PC-3 (cell line): ENCODE measurements at regions not wholly inside any gene's neighbourhood (a gene's known extent, or its start where the extent isn't known, plus 50 kb on each side); places are given as distances from the start of the nearest gene placed in this dataset.

Source experiments
- ATAC-seq: fragments of 200-7000 bp; cut with Tn5 transposase; 2 replicates; pipeline ENCODE4 v1.9.1; 2020; ENCODE audit warnings: mild to moderate bottlenecking, moderate library complexity
- BruUV-seq: library from RNA; stranded (reverse); fragments of 400-500 nt; replicated peaks from 2 replicates; lab custom pipeline; 2021; lab: Mats Ljungman, UMichigan
- CTCF ChIA-PET: fragments of 300-600 bp; sonication (Branson Sonifier 250); formaldehyde crosslinking; loops from one replicate; lab custom pipeline; 2022; ENCODE audit warnings: antibody characterized with exemption; lab: Charles Lee
- POLR2A ChIA-PET: fragments of 300-600 bp; sonication (Branson Sonifier 250); formaldehyde crosslinking; loops from one replicate; lab custom pipeline; 2022; ENCODE audit warnings: antibody characterized with exemption; ENCODE audit not compliant: unreplicated experiment; lab: Charles Lee
- DNase-seq: peaks from one replicate; pipeline ENCODE4 v3.0.0-alpha.2; 2015
- H2AFZ ChIP-seq: fragments of 300-600 bp; sonication (generic); 2 replicates; pipeline ENCODE4 v1.6.0; 2016; ENCODE audit warnings: antibody characterized with exemption, low read length
- H3F3A ChIP-seq: fragments of 300-600 bp; sonication (generic); one replicate; pipeline ENCODE4 v1.6.0; 2017; ENCODE audit warnings: antibody characterized with exemption, low read length, control low read depth, mild to moderate bottlenecking; ENCODE audit not compliant: unreplicated experiment
- H3K27ac ChIP-seq: fragments of 300-600 bp; sonication (generic); 2 replicates; pipeline ENCODE4 v1.5.1; 2016; ENCODE audit warnings: mild to moderate bottlenecking, low read length
- H3K27me3 ChIP-seq: fragments of 300-600 bp; sonication (generic); 2 replicates; pipeline ENCODE4 v1.6.1; 2016; ENCODE audit warnings: low read length, mixed read lengths
- H3K36me3 ChIP-seq: fragments of 300-600 bp; sonication (generic); 2 replicates; pipeline ENCODE4 v1.6.1; 2016; ENCODE audit warnings: low read depth, mixed run types, low read length, mixed read lengths
- H3K4me1 ChIP-seq: fragments of 300-600 bp; sonication (generic); 2 replicates; pipeline ENCODE4 v1.5.1; 2016; ENCODE audit warnings: low read length; ENCODE audit not compliant: insufficient read depth
- H3K4me2 ChIP-seq: fragments of 300-600 bp; sonication (generic); 2 replicates; pipeline ENCODE4 v1.6.0; 2016; ENCODE audit warnings: low read length
- H3K4me3 ChIP-seq: fragments of 300-600 bp; sonication (generic); 2 replicates; pipeline ENCODE4 v1.5.1; 2016; ENCODE audit warnings: mild to moderate bottlenecking, low read length, mixed read lengths
- H3K79me2 ChIP-seq: fragments of 300-600 bp; sonication (generic); 2 replicates; pipeline ENCODE4 v1.6.1; 2017; ENCODE audit warnings: low read length, mixed read lengths
- H3K9ac ChIP-seq: fragments of 300-600 bp; sonication (generic); 2 replicates; pipeline ENCODE4 v1.6.0; 2016; ENCODE audit warnings: mild to moderate bottlenecking, low read length
- H3K9me2 ChIP-seq: fragments of 300-600 bp; sonication (generic); replicated peaks from 2 replicates; pipeline ENCODE4 v1.6.1; 2016; ENCODE audit warnings: mixed run types, low read length, mixed read lengths
- H3K9me3 ChIP-seq: fragments of 300-600 bp; sonication (generic); 2 replicates; pipeline ENCODE4 v1.6.1; 2016; ENCODE audit warnings: low read length, mixed read lengths
- H4K20me1 ChIP-seq: fragments of 300-600 bp; sonication (generic); 2 replicates; pipeline ENCODE4 v1.6.1; 2016; ENCODE audit warnings: low read length, mixed read lengths
- EZH2 ChIP-seq: fragments of 300-600 bp; sonication (generic); IDR thresholded peaks from one replicate; pipeline ENCODE4 v1.6.1; 2017; ENCODE audit warnings: antibody characterized with exemption, mild to moderate bottlenecking, low read length; ENCODE audit not compliant: unreplicated experiment
- EZH2phosphoT487 ChIP-seq: fragments of 300-600 bp; sonication (generic); IDR thresholded peaks from 2 replicates; pipeline ENCODE4 v1.6.1; 2018; ENCODE audit warnings: mild to moderate bottlenecking, antibody characterized with exemption, low read length, borderline replicate concordance
- intact Hi-C: fragments of 100-400 bp; cut with micrococcal nuclease; formaldehyde crosslinking; loops from 2 replicates; pipeline ENCODE4 v1.9.0; 2023
- TF ChIP-seq, protein P1 (sequence below): fragments of 300-600 bp; sonication (generic); conservative IDR thresholded peaks from 2 replicates; pipeline ENCODE4 v1.5.1; 2017; ENCODE audit warnings: antibody characterized with exemption, low read depth, mild to moderate bottlenecking, low read length

DNA sequence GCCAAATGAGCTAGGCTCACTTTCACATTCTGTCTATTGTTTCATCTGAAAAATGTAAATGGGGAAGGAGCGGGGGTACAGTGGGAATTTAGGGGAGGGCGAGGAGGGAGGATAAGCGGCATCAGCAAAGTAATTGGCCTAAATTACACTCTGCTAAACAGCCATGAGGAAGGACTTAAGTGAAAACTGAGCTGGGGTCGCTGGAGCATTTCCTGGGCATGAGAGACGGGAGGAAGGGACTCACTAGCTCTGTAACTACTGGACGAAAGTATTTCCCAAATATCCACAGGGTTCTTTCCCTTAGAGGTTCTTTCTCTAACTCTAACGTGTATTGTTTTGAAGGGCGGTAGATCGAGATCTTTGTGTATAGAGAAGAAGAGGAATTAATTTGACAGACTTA, 418.0 kb downstream of the SOX2 start:
- intact Hi-C loops = no loop called here
- Histone ChIP-seq H3K79me2 (no peaks in the 10 kb centered on the region), H2AFZ (no peak overlapping the region), H4K20me1 (no peaks in the 10 kb centered on the region), H3K9ac (no peak overlapping the region), H3F3A (no peaks in the 10 kb centered on the region), H3K36me3 (no peaks in the 10 kb centered on the region), H3K27me3 (peaks cover 84% of the 10 kb centered on the region), H3K27ac (no peak overlapping the region), H3K4me1 (no peaks in the 10 kb centered on the region), H3K9me2 (no peaks in the 10 kb centered on the region), H3K4me2 (no peak overlapping the region), H3K4me3 (no peak overlapping the region), H3K9me3 (no peaks in the 10 kb centered on the region)
- DNase-seq = no peak
- no peak for TF ChIP-seq EZH2phosphoT487
- ATAC-seq = no peak
- ChIA-PET POLR2A (no interaction called here), CTCF (no interaction called here)
- BruUV-seq = no TSS peak

DNA sequence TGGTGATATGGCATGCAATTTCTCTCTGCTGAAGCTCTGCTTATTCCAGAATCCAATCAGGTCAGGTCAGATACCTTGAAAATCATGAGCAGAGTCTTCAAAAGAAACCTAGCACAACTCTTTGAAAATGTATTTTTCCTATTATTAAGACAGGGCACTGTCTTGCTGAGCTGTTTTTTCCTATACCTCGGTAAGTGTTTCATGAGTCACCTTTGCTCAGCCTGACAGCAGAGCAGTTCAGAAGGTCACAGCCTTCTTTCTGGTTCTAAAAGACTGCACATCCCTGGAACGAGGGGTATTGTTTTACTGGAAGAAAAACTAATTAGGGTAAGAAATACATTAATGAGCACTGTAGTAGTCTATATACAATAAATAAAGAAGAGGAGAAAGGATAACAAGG, 422.0 kb downstream of the SOX2 start:
- H4K20me1 ChIP-seq = no peaks in the 10 kb centered on the region
- no peak for ATAC-seq
- H3K4me1 ChIP-seq = no peaks in the 10 kb centered on the region
- no peak overlapping the region for H3K9ac ChIP-seq
- H3K36me3 ChIP-seq = no peaks in the 10 kb centered on the region
- H2AFZ ChIP-seq = no peak overlapping the region
- TF ChIP-seq, protein P1, sequence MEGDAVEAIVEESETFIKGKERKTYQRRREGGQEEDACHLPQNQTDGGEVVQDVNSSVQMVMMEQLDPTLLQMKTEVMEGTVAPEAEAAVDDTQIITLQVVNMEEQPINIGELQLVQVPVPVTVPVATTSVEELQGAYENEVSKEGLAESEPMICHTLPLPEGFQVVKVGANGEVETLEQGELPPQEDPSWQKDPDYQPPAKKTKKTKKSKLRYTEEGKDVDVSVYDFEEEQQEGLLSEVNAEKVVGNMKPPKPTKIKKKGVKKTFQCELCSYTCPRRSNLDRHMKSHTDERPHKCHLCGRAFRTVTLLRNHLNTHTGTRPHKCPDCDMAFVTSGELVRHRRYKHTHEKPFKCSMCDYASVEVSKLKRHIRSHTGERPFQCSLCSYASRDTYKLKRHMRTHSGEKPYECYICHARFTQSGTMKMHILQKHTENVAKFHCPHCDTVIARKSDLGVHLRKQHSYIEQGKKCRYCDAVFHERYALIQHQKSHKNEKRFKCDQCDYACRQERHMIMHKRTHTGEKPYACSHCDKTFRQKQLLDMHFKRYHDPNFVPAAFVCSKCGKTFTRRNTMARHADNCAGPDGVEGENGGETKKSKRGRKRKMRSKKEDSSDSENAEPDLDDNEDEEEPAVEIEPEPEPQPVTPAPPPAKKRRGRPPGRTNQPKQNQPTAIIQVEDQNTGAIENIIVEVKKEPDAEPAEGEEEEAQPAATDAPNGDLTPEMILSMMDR = no peak
- no peak for TF ChIP-seq EZH2
- no peak for TF ChIP-seq EZH2phosphoT487
- peaks cover 84% of the 10 kb centered on the region for H3K27me3 ChIP-seq
- H3K4me3 ChIP-seq = no peak overlapping the region
- H3F3A ChIP-seq = no peaks in the 10 kb centered on the region
- no peak for DNase-seq
- CTCF ChIA-PET = no interaction called here
- no TSS peak for BruUV-seq
- no peaks in the 10 kb centered on the region for H3K9me2 ChIP-seq
- H3K9me3 ChIP-seq = no peaks in the 10 kb centered on the region
- POLR2A ChIA-PET = no interaction called here
- intact Hi-C loops = no loop called here
- H3K27ac ChIP-seq = no peak overlapping the region
- no peak overlapping the region for H3K4me2 ChIP-seq
- H3K79me2 ChIP-seq = no peaks in the 10 kb centered on the region

DNA sequence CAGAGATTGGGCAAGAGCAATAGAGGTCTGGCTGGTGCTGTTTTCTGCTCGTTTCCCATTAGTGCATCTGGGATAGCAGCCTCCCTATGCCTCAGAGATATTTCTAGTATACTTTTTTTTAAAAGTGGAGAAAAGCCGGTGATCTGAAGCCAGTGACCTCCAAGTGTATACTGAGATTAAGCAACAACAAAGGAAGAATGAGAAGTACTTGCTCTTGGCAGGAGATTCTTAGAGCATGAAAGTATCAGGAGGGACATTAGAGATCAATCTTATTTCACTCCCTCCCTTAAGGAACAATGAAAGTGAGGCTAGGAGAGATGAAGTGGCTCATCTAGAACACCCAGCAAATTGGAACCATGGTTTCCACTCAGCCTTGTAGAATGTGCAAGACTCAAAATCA, 423.3 kb downstream of the SOX2 start:
- no TSS peak for BruUV-seq
- intact Hi-C loops = no loop called here

More for the DNA sequence above, 423.3 kb downstream of the SOX2 start:
- H3K4me2 ChIP-seq = no peak overlapping the region
- H3K27me3 ChIP-seq = peaks cover 75% of the 10 kb centered on the region
- H2AFZ ChIP-seq = no peak overlapping the region
- no peaks in the 10 kb centered on the region for H3F3A ChIP-seq
- TF ChIP-seq, protein P1 = no peak
- no peak for TF ChIP-seq EZH2phosphoT487
- TF ChIP-seq EZH2 = no peak
- H3K27ac ChIP-seq = no peak overlapping the region
- no peaks in the 10 kb centered on the region for H3K9me3 ChIP-seq
- H3K9ac ChIP-seq = no peak overlapping the region
- H3K9me2 ChIP-seq = no peaks in the 10 kb centered on the region
- DNase-seq = no peak
- no peaks in the 10 kb centered on the region for H4K20me1 ChIP-seq
- H3K36me3 ChIP-seq = no peaks in the 10 kb centered on the region
- CTCF ChIA-PET = no interaction called here
- POLR2A ChIA-PET = no interaction called here
- H3K79me2 ChIP-seq = no peaks in the 10 kb centered on the region
- no peak overlapping the region for H3K4me3 ChIP-seq
- no peak for ATAC-seq
- H3K4me1 ChIP-seq = no peaks in the 10 kb centered on the region
